GM19463 (cell line): ENCODE measurements at regions not wholly inside any gene's neighbourhood (a gene's known extent, or its start where the extent isn't known, plus 50 kb on each side); places are given as distances from the start of the nearest gene placed in this dataset.

ENCODE experiments used
- ATAC-seq: cut with Tn5 transposase; IDR thresholded peaks from one replicate; pipeline ENCODE4 v1.9.1; 2021; ENCODE audit warnings: mild to moderate bottlenecking, moderate library complexity; ENCODE audit not compliant: unreplicated experiment

GRCh38 chr5:68475476-68475983 lies 260.0 kb downstream of the PIK3R1 start:
- ATAC-seq, result no peak

GRCh38 chr5:68476854-68477253 lies 261.3 kb downstream of the PIK3R1 start:
- no peak for ATAC-seq

- ATAC-seq, result no peak
Measured at GRCh38 chr5:68478301-68479095, 262.9 kb downstream of the PIK3R1 start.

GRCh38 chr5:68479524-68479923 lies 264.0 kb downstream of the PIK3R1 start:
- ATAC-seq, result no peak

GRCh38 chr5:68480335-68480940 lies 264.9 kb downstream of the PIK3R1 start:
- ATAC-seq, result no peak

GRCh38 chr5:68482199-68482598 lies 266.6 kb downstream of the PIK3R1 start:
- no peak for ATAC-seq

GRCh38 chr5:68484307-68485068 lies 268.9 kb downstream of the PIK3R1 start:
- no peak for ATAC-seq

- ATAC-seq, result no peak
Measured at GRCh38 chr5:68489556-68489955, 274.0 kb downstream of the PIK3R1 start.

- ATAC-seq, result no peak
Measured at GRCh38 chr5:68490406-68490805, 274.9 kb downstream of the PIK3R1 start.

- ATAC-seq, result no peak
Measured at GRCh38 chr5:68494771-68495170, 279.2 kb downstream of the PIK3R1 start.

- no peak for ATAC-seq
Measured at GRCh38 chr5:68499987-68500386, 284.4 kb downstream of the PIK3R1 start.

- no peak for ATAC-seq
Measured at GRCh38 chr5:68500813-68501212, 285.3 kb downstream of the PIK3R1 start.

GRCh38 chr5:68502531-68502930 lies 287.0 kb downstream of the PIK3R1 start:
- ATAC-seq, result no peak

- ATAC-seq, result no peak
Measured at GRCh38 chr5:68504306-68504705, 288.8 kb downstream of the PIK3R1 start.

- no peak for ATAC-seq
Measured at GRCh38 chr5:68505917-68506860, 290.6 kb downstream of the PIK3R1 start.

- no peak for ATAC-seq
Measured at GRCh38 chr5:68515514-68515913, 300.0 kb downstream of the PIK3R1 start.

- no peak for ATAC-seq
Measured at GRCh38 chr5:68518286-68518685, 302.7 kb downstream of the PIK3R1 start.

GRCh38 chr5:68519143-68519542 lies 303.6 kb downstream of the PIK3R1 start:
- ATAC-seq, result no peak

GRCh38 chr5:68521776-68522175 lies 306.2 kb downstream of the PIK3R1 start:
- no peak for ATAC-seq

- no peak for ATAC-seq
Measured at GRCh38 chr5:68522863-68523262, 307.3 kb downstream of the PIK3R1 start.
